Hepatocyte (in vitro differentiated cells): ENCODE measurements at regions not wholly inside any gene's neighbourhood (a gene's known extent, or its start where the extent isn't known, plus 50 kb on each side); places are given as distances from the start of the nearest gene placed in this dataset.

Source experiments
- EZH2 ChIP-seq: fragments of 200-600 bp; sonication (generic); IDR thresholded peaks from 2 replicates; pipeline ENCODE4 v1.6.1; 2016; ENCODE audit warnings: antibody characterized with exemption, mild to moderate bottlenecking, borderline replicate concordance
- EZH2phosphoT487 ChIP-seq: fragments of 200-600 bp; sonication (generic); IDR thresholded peaks from one replicate; pipeline ENCODE4 v1.6.1; 2018; ENCODE audit warnings: antibody characterized with exemption, mild to moderate bottlenecking, low read depth, moderate library complexity; ENCODE audit not compliant: unreplicated experiment, severe bottlenecking
- TF ChIP-seq, protein P1 (sequence below): fragments of 200-600 bp; sonication (generic); IDR thresholded peaks from 2 replicates; pipeline ENCODE4 v1.5.1; 2016; ENCODE audit warnings: antibody characterized with exemption, mild to moderate bottlenecking; ENCODE audit not compliant: poor library complexity

- TF ChIP-seq, protein P1, sequence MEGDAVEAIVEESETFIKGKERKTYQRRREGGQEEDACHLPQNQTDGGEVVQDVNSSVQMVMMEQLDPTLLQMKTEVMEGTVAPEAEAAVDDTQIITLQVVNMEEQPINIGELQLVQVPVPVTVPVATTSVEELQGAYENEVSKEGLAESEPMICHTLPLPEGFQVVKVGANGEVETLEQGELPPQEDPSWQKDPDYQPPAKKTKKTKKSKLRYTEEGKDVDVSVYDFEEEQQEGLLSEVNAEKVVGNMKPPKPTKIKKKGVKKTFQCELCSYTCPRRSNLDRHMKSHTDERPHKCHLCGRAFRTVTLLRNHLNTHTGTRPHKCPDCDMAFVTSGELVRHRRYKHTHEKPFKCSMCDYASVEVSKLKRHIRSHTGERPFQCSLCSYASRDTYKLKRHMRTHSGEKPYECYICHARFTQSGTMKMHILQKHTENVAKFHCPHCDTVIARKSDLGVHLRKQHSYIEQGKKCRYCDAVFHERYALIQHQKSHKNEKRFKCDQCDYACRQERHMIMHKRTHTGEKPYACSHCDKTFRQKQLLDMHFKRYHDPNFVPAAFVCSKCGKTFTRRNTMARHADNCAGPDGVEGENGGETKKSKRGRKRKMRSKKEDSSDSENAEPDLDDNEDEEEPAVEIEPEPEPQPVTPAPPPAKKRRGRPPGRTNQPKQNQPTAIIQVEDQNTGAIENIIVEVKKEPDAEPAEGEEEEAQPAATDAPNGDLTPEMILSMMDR, result no peak
- TF ChIP-seq EZH2phosphoT487 (no peak), EZH2 (no peak)
These were observed 50.9 kb upstream of the BHLHE40 start for GRCh38 chr3:4928277-4928789.
